Keratinocyte (primary cell): ENCODE measurements at regions not wholly inside any gene's neighbourhood (a gene's known extent, or its start where the extent isn't known, plus 50 kb on each side); places are given as distances from the start of the nearest gene placed in this dataset.
A peak's percentile ranks its signal among the peaks of the same experiment; 100 is the strongest.

ENCODE experiments used
- DNase-seq: peaks from one replicate; pipeline ENCODE4 v3.0.0-alpha.2; 2011; ENCODE audit warnings: low read depth, missing footprints, low spot score
- FAIRE-seq: peaks from 2 replicates; lab custom pipeline; 2011; peaks lifted over from hg19 to GRCh38; lab: Jason Lieb, UNC
- H2AFZ ChIP-seq: 2 replicates; pipeline ENCODE4 v1.6.0; 2012; ENCODE audit warnings: low read length, control low read depth, inconsistent platforms; ENCODE audit not compliant: control insufficient read depth
- H3K27ac ChIP-seq: 2 replicates; pipeline ENCODE4 v1.5.1; 2011; ENCODE audit warnings: low read length; ENCODE audit not compliant: control insufficient read depth, insufficient read depth
- H3K27me3 ChIP-seq: 3 replicates; pipeline ENCODE4 v1.6.0; 2011; ENCODE audit warnings: low read length; ENCODE audit not compliant: control insufficient read depth, insufficient read depth; ENCODE audit errors: extremely low read depth
- H3K36me3 ChIP-seq, 2 experiments: 2 replicates in 1 of 2; 3 replicates in 1 of 2; pipeline ENCODE4 v1.5.1; 2011; ENCODE audit warnings: low read length in 2 of 2, mild to moderate bottlenecking in 1 of 2; ENCODE audit not compliant: control insufficient read depth in 2 of 2, insufficient read depth in 2 of 2; ENCODE audit errors: extremely low read depth in 1 of 2
- H3K4me1 ChIP-seq: 3 replicates; pipeline ENCODE4 v1.5.1; 2011; ENCODE audit warnings: low read length; ENCODE audit not compliant: control insufficient read depth, insufficient read depth; ENCODE audit errors: extremely low read depth
- H3K4me2 ChIP-seq: 3 replicates; pipeline ENCODE4 v1.6.0; 2011; ENCODE audit warnings: low read depth, low read length; ENCODE audit not compliant: control insufficient read depth, insufficient read depth; ENCODE audit errors: extremely low read depth
- H3K4me3 ChIP-seq, 3 experiments: fragments of 200-600 bp in 1 of 3; sonication (generic) in 1 of 3; 2 replicates in 2 of 3; 3 replicates in 1 of 3; pipeline ENCODE4 v1.5.1; 2011 to 2016; ENCODE audit warnings: low read length in 3 of 3, mild to moderate bottlenecking in 3 of 3, control low read depth in 2 of 3, inconsistent platforms in 1 of 3, low read depth in 1 of 3, mixed read lengths in 1 of 3, mixed run types in 1 of 3, moderate library complexity in 1 of 3; ENCODE audit not compliant: control insufficient read depth in 2 of 3, insufficient read depth in 2 of 3; ENCODE audit errors: extremely low read depth in 1 of 3
- H3K79me2 ChIP-seq: 2 replicates; pipeline ENCODE4 v1.6.0; 2012; ENCODE audit warnings: low read length; ENCODE audit not compliant: control insufficient read depth, insufficient read depth
- H3K9ac ChIP-seq: 3 replicates; pipeline ENCODE4 v1.6.0; 2011; ENCODE audit warnings: low read length; ENCODE audit not compliant: control insufficient read depth, insufficient read depth; ENCODE audit errors: extremely low read depth
- H3K9me1 ChIP-seq: 3 replicates; pipeline ENCODE4 v1.6.0; 2011; ENCODE audit warnings: low read length; ENCODE audit not compliant: control insufficient read depth, insufficient read depth; ENCODE audit errors: extremely low read depth
- H3K9me3 ChIP-seq: 2 replicates; pipeline ENCODE4 v1.5.1; 2012; ENCODE audit warnings: low read depth, low read length; ENCODE audit not compliant: control insufficient read depth
- H4K20me1 ChIP-seq: 3 replicates; pipeline ENCODE4 v1.6.0; 2011; ENCODE audit warnings: low read length; ENCODE audit not compliant: control insufficient read depth, insufficient read depth; ENCODE audit errors: extremely low read depth
- CTCF ChIP-seq, 3 experiments: IDR thresholded peaks in 1 of 3; conservative IDR thresholded peaks in 1 of 3; optimal IDR thresholded peaks in 1 of 3; 2 replicates in 2 of 3; 3 replicates in 1 of 3; pipeline versions ENCODE3 to v1.5.1; 2011; ENCODE audit warnings: low read length in 3 of 3, mild to moderate bottlenecking in 3 of 3, moderate library complexity in 2 of 3, control low read depth in 1 of 3, inconsistent platforms in 1 of 3; ENCODE audit not compliant: insufficient read depth in 2 of 3; ENCODE audit errors: extremely low read depth in 1 of 3
- EZH2 ChIP-seq: IDR thresholded peaks from one replicate; pipeline ENCODE4 v1.6.1; 2012; ENCODE audit warnings: inconsistent platforms, mild to moderate bottlenecking, low read length, moderate library complexity
- dilution Hi-C: fragments of 300-500 bp; cut with MboI; formaldehyde crosslinking; loops from one replicate; pipeline ENCODE4 v1.7.0; 2020; ENCODE audit warnings: low sequenced_read_pairs; ENCODE audit not compliant: extremely low pct_ligation_motif_present

GRCh38 chr5:112684737-112685136 lies 52.9 kb upstream of the APC start:
- no peaks in the 10 kb centered on the region for H3K9me1 ChIP-seq
- FAIRE-seq (peak; percentile 65), DNase-seq (no peak)
- dilution Hi-C loops: no loop called here
- no peak overlapping the region for H3K4me3 ChIP-seq
- no peaks in the 10 kb centered on the region for H3K27me3 ChIP-seq
- no peak overlapping the region for H3K4me2 ChIP-seq
- H3K9me3 ChIP-seq: no peaks in the 10 kb centered on the region
- no peak overlapping the region for H3K9ac ChIP-seq
- no peak overlapping the region for H3K27ac ChIP-seq
- TF ChIP-seq EZH2: no peak
- no peak for TF ChIP-seq CTCF (optimal IDR thresholded peaks at IDR 0.05 in 1 of 3, IDR thresholded peaks at IDR 0.05 in 1 of 3, conservative IDR thresholded peaks at IDR 0.05 in 1 of 3; ENCODE audit: extremely low read depth in 1 of 3, insufficient read depth in 2 of 3, low read length in 3 of 3)
- no peaks in the 10 kb centered on the region for H4K20me1 ChIP-seq
- H3K36me3 ChIP-seq: no peaks in the 10 kb centered on the region
- H3K4me1 ChIP-seq: no peaks in the 10 kb centered on the region
- no peaks in the 10 kb centered on the region for H3K79me2 ChIP-seq
- H2AFZ ChIP-seq: no peak overlapping the region

DNA sequence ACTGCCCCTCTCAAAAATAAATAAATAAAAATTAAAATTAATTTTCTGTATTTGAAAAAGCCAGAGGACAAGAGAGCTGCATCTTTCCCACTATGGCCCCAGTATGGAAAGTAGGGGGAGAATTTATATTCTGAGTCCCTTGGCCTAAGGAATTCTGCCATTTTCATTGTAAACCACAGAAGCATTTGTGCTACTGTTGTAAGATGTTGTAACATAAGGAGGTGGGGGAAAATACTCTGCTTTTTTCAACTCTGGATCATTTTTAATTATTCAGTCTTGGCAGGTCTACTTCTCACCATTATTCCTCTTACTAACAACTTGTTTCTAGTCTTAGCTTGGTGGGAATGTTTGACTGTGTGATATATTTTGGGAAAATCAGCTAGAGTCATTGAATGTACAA lies 52.3 kb upstream of the APC start:
- Histone ChIP-seq H2AFZ (no peak overlapping the region), H3K36me3 (no peaks in the 10 kb centered on the region), H3K4me3 (no peak overlapping the region), H3K9me3 (no peaks in the 10 kb centered on the region), H3K27me3 (no peaks in the 10 kb centered on the region), H4K20me1 (no peaks in the 10 kb centered on the region), H3K9me1 (no peaks in the 10 kb centered on the region), H3K79me2 (no peaks in the 10 kb centered on the region), H3K9ac (no peak overlapping the region), H3K4me1 (no peaks in the 10 kb centered on the region), H3K27ac (no peak overlapping the region), H3K4me2 (no peak overlapping the region)
- DNase-seq (no peak), FAIRE-seq (no peak)
- TF ChIP-seq CTCF (optimal IDR thresholded peaks at IDR 0.05 in 1 of 3, IDR thresholded peaks at IDR 0.05 in 1 of 3, conservative IDR thresholded peaks at IDR 0.05 in 1 of 3; ENCODE audit: extremely low read depth in 1 of 3, insufficient read depth in 2 of 3, low read length in 3 of 3) (no peak), EZH2 (no peak)
- dilution Hi-C loops: no loop called here
